ENCODE measurements at regions not wholly inside any gene's neighbourhood (a gene's known extent, or its start where the extent isn't known, plus 50 kb on each side); places are given as distances from the start of the nearest gene placed in this dataset.

GRCh38 chr13:90641884-90642283, 705.6 kb upstream of the MIR17HG start:
- Histone ChIP-seq H3K9me3 (ENCODE audit: control insufficient read depth, insufficient read depth, low read length) (no peaks in the 10 kb centered on the region), H3K9me2 (replicated peaks; ENCODE audit: control insufficient read depth, low read length) (no peaks in the 10 kb centered on the region)

GRCh38 chr13:90645582-90645981, 701.9 kb upstream of the MIR17HG start:
- Histone ChIP-seq H3K27me3 (ENCODE audit: control insufficient read depth, low read length) (no peaks in the 10 kb centered on the region), H3K79me2 (ENCODE audit: control insufficient read depth, low read length) (no peaks in the 10 kb centered on the region), H4K20me1 (ENCODE audit: control insufficient read depth, insufficient read depth, low read depth, low read length) (no peaks in the 10 kb centered on the region), H3K27ac (ENCODE audit: low read depth, low read length) (no peak overlapping the region), H3F3A (ENCODE audit: control insufficient read depth, insufficient read depth) (no peaks in the 10 kb centered on the region), H3K4me2 (ENCODE audit: low read length) (no peak overlapping the region), H3K36me3 (ENCODE audit: control insufficient read depth, low read length) (no peaks in the 10 kb centered on the region), H3K4me3 (ENCODE audit: low read length) (no peak overlapping the region), H3K9me3 (ENCODE audit: control insufficient read depth, insufficient read depth, low read length) (no peaks in the 10 kb centered on the region), H3K4me1 (ENCODE audit: control insufficient read depth, low read length) (no peaks in the 10 kb centered on the region), H3K9me2 (replicated peaks; ENCODE audit: control insufficient read depth, low read length) (no peaks in the 10 kb centered on the region)
- TF ChIP-seq EZH2phosphoT487 (IDR thresholded peaks at IDR 0.05; ENCODE audit: borderline replicate concordance, low read length) = no peak
- TF ChIP-seq CTCF (IDR thresholded peaks at IDR 0.05; ENCODE audit: low read depth, low read length, poor library complexity, severe bottlenecking) = no peak

More at GRCh38 chr13:90641884-90642283, 705.6 kb upstream of the MIR17HG start:
- H3F3A ChIP-seq (ENCODE audit: control insufficient read depth, insufficient read depth) = no peaks in the 10 kb centered on the region
- no peak overlapping the region for H3K4me3 ChIP-seq (ENCODE audit: low read length)
- no peaks in the 10 kb centered on the region for H3K4me1 ChIP-seq (ENCODE audit: control insufficient read depth, low read length)
- no peak for TF ChIP-seq CTCF (IDR thresholded peaks at IDR 0.05; ENCODE audit: low read depth, low read length, poor library complexity, severe bottlenecking)
- no peak for TF ChIP-seq EZH2phosphoT487 (IDR thresholded peaks at IDR 0.05; ENCODE audit: borderline replicate concordance, low read length)
- H3K27ac ChIP-seq (ENCODE audit: low read depth, low read length) = no peak overlapping the region
- H4K20me1 ChIP-seq (ENCODE audit: control insufficient read depth, insufficient read depth, low read depth, low read length) = no peaks in the 10 kb centered on the region
- no peak overlapping the region for H3K4me2 ChIP-seq (ENCODE audit: low read length)
- no peaks in the 10 kb centered on the region for H3K27me3 ChIP-seq (ENCODE audit: control insufficient read depth, low read length)
- H3K36me3 ChIP-seq (ENCODE audit: control insufficient read depth, low read length) = no peaks in the 10 kb centered on the region
- no peaks in the 10 kb centered on the region for H3K79me2 ChIP-seq (ENCODE audit: control insufficient read depth, low read length)

- no peak overlapping the region for H3K27ac ChIP-seq (ENCODE audit: low read depth, low read length)
- H3K9me2 ChIP-seq (replicated peaks; ENCODE audit: control insufficient read depth, low read length) = no peaks in the 10 kb centered on the region
- no peak for TF ChIP-seq CTCF (IDR thresholded peaks at IDR 0.05; ENCODE audit: low read depth, low read length, poor library complexity, severe bottlenecking)
- no peak for TF ChIP-seq EZH2phosphoT487 (IDR thresholded peaks at IDR 0.05; ENCODE audit: borderline replicate concordance, low read length)
- no peak overlapping the region for H3K4me3 ChIP-seq (ENCODE audit: low read length)
- H3K79me2 ChIP-seq (ENCODE audit: control insufficient read depth, low read length) = no peaks in the 10 kb centered on the region
- no peaks in the 10 kb centered on the region for H3K4me1 ChIP-seq (ENCODE audit: control insufficient read depth, low read length)
- no peaks in the 10 kb centered on the region for H3F3A ChIP-seq (ENCODE audit: control insufficient read depth, insufficient read depth)
- peaks cover 6% of the 10 kb centered on the region; the same call in 1 of the 2 replicates for H3K9me3 ChIP-seq (ENCODE audit: control insufficient read depth, insufficient read depth, low read length)
- H3K36me3 ChIP-seq (ENCODE audit: control insufficient read depth, low read length) = no peaks in the 10 kb centered on the region
- no peaks in the 10 kb centered on the region for H3K27me3 ChIP-seq (ENCODE audit: control insufficient read depth, low read length)
- no peaks in the 10 kb centered on the region for H4K20me1 ChIP-seq (ENCODE audit: control insufficient read depth, insufficient read depth, low read depth, low read length)
- H3K4me2 ChIP-seq (ENCODE audit: low read length) = no peak overlapping the region
Measured at GRCh38 chr13:90648497-90648896, 699.0 kb upstream of the MIR17HG start.
